WTC11 (cell line): ENCODE measurements at regions not wholly inside any gene's neighbourhood (a gene's known extent, or its start where the extent isn't known, plus 50 kb on each side); places are given as distances from the start of the nearest gene placed in this dataset.
"Not testable (repeated sequence)": the region's sequence is repeated elsewhere in the genome, so short reads cannot be mapped to it uniquely, and the experiment has no call there.

Experiments
- ATAC-seq: fragments of 200-7000 bp; cut with Tn5 transposase; 2 replicates; pipeline ENCODE4 v1.10.0; 2021; ENCODE audit warnings: mild to moderate bottlenecking, moderate library complexity
- CTCF ChIA-PET: fragments of 300-600 bp; sonication (Branson Sonifier 250); formaldehyde crosslinking; loops from one replicate; lab custom pipeline; 2021; ENCODE audit warnings: antibody characterized with exemption; lab: Charles Lee
- POLR2A ChIA-PET: fragments of 350-600 bp; sonication (Branson Sonifier 250); formaldehyde crosslinking; loops from one replicate; lab custom pipeline; 2021; ENCODE audit warnings: antibody characterized with exemption; lab: Charles Lee
- DNase-seq: peaks from one replicate; pipeline ENCODE4 v3.0.0; 2021; ENCODE audit warnings: low spot score
- H3K27ac Mint-ChIP-seq: 2 replicates; pipeline ENCODE4 v1.8.0; 2021; ENCODE audit warnings: mixed read lengths
- H3K27me3 Mint-ChIP-seq: 2 replicates; pipeline ENCODE4 v1.8.0; 2021; ENCODE audit warnings: low read depth, mild to moderate bottlenecking, moderate library complexity, mixed read lengths
- H3K36me3 Mint-ChIP-seq: 2 replicates; pipeline ENCODE4 v1.8.0; 2021; ENCODE audit warnings: mixed read lengths
- H3K4me1 Mint-ChIP-seq: 2 replicates; pipeline ENCODE4 v1.8.0; 2022; ENCODE audit warnings: mixed read lengths
- H3K4me3 Mint-ChIP-seq: 2 replicates; pipeline ENCODE4 v1.8.0; 2021; ENCODE audit warnings: mild to moderate bottlenecking, moderate library complexity, mixed read lengths
- H3K9me3 Mint-ChIP-seq: 2 replicates; pipeline ENCODE4 v1.8.0; 2021; ENCODE audit warnings: mixed read lengths
- ATF6 ChIP-seq: sonication (generic); formaldehyde crosslinking; IDR thresholded peaks from 2 replicates; pipeline ENCODE4 v1.8.1; 2023; ENCODE audit warnings: mild to moderate bottlenecking, missing genetic modification reagents
- CREB1 ChIP-seq: sonication (generic); formaldehyde crosslinking; IDR thresholded peaks from 2 replicates; pipeline ENCODE4 v1.8.0; 2023; ENCODE audit warnings: mild to moderate bottlenecking, missing genetic modification reagents
- E2F5 ChIP-seq: sonication (generic); formaldehyde crosslinking; IDR thresholded peaks from 2 replicates; pipeline ENCODE4 v1.8.1; 2022; ENCODE audit warnings: mild to moderate bottlenecking, moderate library complexity, missing genetic modification reagents
- FOXP1 ChIP-seq: sonication (generic); formaldehyde crosslinking; IDR thresholded peaks from 2 replicates; pipeline ENCODE4 v1.8.0; 2022; ENCODE audit warnings: missing genetic modification reagents, mild to moderate bottlenecking, moderate library complexity, borderline replicate concordance
- GTF2I ChIP-seq: fragments of 250-450 bp; sonication (Bioruptor Pico); conservative IDR thresholded peaks from 2 replicates; pipeline ENCODE4 v1.4.0; 2021; ENCODE audit warnings: mild to moderate bottlenecking
- JAZF1 ChIP-seq: fragments of 250-450 bp; sonication (Bioruptor Pico); IDR thresholded peaks from 2 replicates; pipeline ENCODE4 v1.9.0; 2021; ENCODE audit warnings: moderate library complexity, mild to moderate bottlenecking, inconsistent platforms
- MYBL2 ChIP-seq: sonication (generic); formaldehyde crosslinking; IDR thresholded peaks from 2 replicates; pipeline ENCODE4 v1.8.1; 2023; ENCODE audit warnings: mild to moderate bottlenecking, moderate library complexity, missing genetic modification reagents
- NR1H2 ChIP-seq: sonication (generic); formaldehyde crosslinking; IDR thresholded peaks from 2 replicates; pipeline ENCODE4 v1.9.0; 2021; ENCODE audit warnings: mild to moderate bottlenecking, moderate library complexity, missing genetic modification reagents
- NR2C2 ChIP-seq: sonication (generic); formaldehyde crosslinking; IDR thresholded peaks from 2 replicates; pipeline ENCODE4 v1.8.0; 2022; ENCODE audit warnings: mild to moderate bottlenecking, missing genetic modification reagents
- RORB ChIP-seq: fragments of 250-450 bp; sonication (Bioruptor Pico); IDR thresholded peaks from 2 replicates; pipeline ENCODE4 v1.9.0; 2021; ENCODE audit warnings: mild to moderate bottlenecking
- TEAD1 ChIP-seq: sonication (generic); formaldehyde crosslinking; IDR thresholded peaks from 2 replicates; pipeline ENCODE4 v1.8.0; 2022; ENCODE audit warnings: mild to moderate bottlenecking, missing genetic modification reagents
- ZBTB21 ChIP-seq: sonication (generic); formaldehyde crosslinking; IDR thresholded peaks from 2 replicates; pipeline ENCODE4 v1.8.1; 2023; ENCODE audit warnings: mild to moderate bottlenecking, missing genetic modification reagents, borderline replicate concordance
- ZNF138 ChIP-seq: sonication (generic); formaldehyde crosslinking; conservative IDR thresholded peaks from 2 replicates; pipeline ENCODE4 v1.8.1; 2022; ENCODE audit warnings: mild to moderate bottlenecking, moderate library complexity, missing genetic modification reagents
- ZNF281 ChIP-seq: sonication (generic); formaldehyde crosslinking; IDR thresholded peaks from 2 replicates; pipeline ENCODE4 v1.8.0; 2023; ENCODE audit warnings: mild to moderate bottlenecking, missing genetic modification reagents
- ZNF317 ChIP-seq: sonication (generic); formaldehyde crosslinking; IDR thresholded peaks from 2 replicates; pipeline ENCODE4 v1.8.1; 2023; ENCODE audit warnings: low read depth, mild to moderate bottlenecking, moderate library complexity, missing genetic modification reagents, borderline replicate concordance
- ZNF416 ChIP-seq: fragments of 250-450 bp; sonication (Bioruptor Pico); IDR thresholded peaks from 2 replicates; pipeline ENCODE4 v1.9.0; 2021; ENCODE audit warnings: mild to moderate bottlenecking, inconsistent platforms
- TF ChIP-seq, protein P1 (sequence below): fragments of 250-450 bp; sonication (Bioruptor Pico); IDR thresholded peaks from 2 replicates; pipeline ENCODE4 v1.8.0; 2021; ENCODE audit warnings: mild to moderate bottlenecking
- TF ChIP-seq, protein P2 (sequence below): sonication (generic); formaldehyde crosslinking; IDR thresholded peaks from 2 replicates; pipeline ENCODE4 v1.8.1; 2022; ENCODE audit warnings: missing genetic modification reagents, borderline replicate concordance

- CTCF ChIA-PET, POLR2A ChIA-PET, H3K4me3 Mint-ChIP-seq, H3K27me3 Mint-ChIP-seq, ATAC-seq, H3K9me3 Mint-ChIP-seq, H3K36me3 Mint-ChIP-seq, H3K4me1 Mint-ChIP-seq, DNase-seq, H3K27ac Mint-ChIP-seq: not testable (repeated sequence)
Measured at GRCh38 chr22:25398591-25399062, 165.8 kb upstream of the GRK3 start.

DNA sequence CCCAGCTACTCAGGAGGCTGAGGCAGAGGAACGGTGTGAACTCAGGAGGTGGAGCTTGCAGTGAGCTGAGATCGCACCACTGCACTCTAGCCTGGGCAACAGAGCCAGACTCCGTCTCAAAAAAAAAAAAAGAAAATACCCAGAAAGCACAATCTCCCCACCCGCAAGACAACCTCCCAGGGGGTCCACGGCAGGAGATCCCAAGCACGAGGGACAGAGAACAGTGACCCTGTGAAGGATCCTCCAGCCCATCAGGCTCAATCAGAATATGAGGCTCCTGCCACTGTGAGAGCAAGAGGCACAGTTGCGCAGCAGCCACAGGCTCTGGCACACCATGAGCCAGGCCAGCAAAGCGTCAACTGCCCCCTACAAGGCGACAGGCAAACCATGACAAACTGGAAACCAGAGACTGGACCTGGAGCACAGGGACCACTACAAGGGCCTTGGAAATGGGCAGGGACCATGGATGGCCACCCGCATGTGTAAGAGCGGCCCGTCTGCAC, 164.8 kb upstream of the GRK3 start:
- peaks cover 11% of the 10 kb centered on the region for H3K4me1 Mint-ChIP-seq
- H3K4me3 Mint-ChIP-seq, result no peak overlapping the region
- ATAC-seq (no peak), DNase-seq (no peak)
- H3K27me3 Mint-ChIP-seq, result no peaks in the 10 kb centered on the region
- H3K9me3 Mint-ChIP-seq, result no peaks in the 10 kb centered on the region
- H3K27ac Mint-ChIP-seq, result no peak overlapping the region
- ChIA-PET POLR2A (no interaction called here), CTCF (no interaction called here)
- H3K36me3 Mint-ChIP-seq, result no peaks in the 10 kb centered on the region
- TF ChIP-seq FOXP1 (no peak), NR1H2 (CRISPR knock-in tag) (no peak), ZNF138 (CRISPR knock-in tag) (no peak), ATF6 (no peak), ZNF281 (CRISPR knock-in tag) (no peak), CREB1 (no peak), MYBL2 (no peak), TEAD1 (CRISPR knock-in tag) (no peak), E2F5 (CRISPR knock-in tag) (no peak), JAZF1 (CRISPR knock-in tag) (no peak), NR2C2 (CRISPR knock-in tag) (no peak), ZBTB21 (CRISPR knock-in tag) (no peak), RORB (CRISPR knock-in tag) (no peak), ZNF317 (CRISPR knock-in tag) (no peak), GTF2I (CRISPR knock-in tag) (no peak), ZNF416 (CRISPR knock-in tag) (no peak)
- TF ChIP-seq, protein P1, sequence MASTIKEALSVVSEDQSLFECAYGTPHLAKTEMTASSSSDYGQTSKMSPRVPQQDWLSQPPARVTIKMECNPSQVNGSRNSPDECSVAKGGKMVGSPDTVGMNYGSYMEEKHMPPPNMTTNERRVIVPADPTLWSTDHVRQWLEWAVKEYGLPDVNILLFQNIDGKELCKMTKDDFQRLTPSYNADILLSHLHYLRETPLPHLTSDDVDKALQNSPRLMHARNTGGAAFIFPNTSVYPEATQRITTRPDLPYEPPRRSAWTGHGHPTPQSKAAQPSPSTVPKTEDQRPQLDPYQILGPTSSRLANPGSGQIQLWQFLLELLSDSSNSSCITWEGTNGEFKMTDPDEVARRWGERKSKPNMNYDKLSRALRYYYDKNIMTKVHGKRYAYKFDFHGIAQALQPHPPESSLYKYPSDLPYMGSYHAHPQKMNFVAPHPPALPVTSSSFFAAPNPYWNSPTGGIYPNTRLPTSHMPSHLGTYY (CRISPR knock-in tag), result no peak
- TF ChIP-seq, protein P2, sequence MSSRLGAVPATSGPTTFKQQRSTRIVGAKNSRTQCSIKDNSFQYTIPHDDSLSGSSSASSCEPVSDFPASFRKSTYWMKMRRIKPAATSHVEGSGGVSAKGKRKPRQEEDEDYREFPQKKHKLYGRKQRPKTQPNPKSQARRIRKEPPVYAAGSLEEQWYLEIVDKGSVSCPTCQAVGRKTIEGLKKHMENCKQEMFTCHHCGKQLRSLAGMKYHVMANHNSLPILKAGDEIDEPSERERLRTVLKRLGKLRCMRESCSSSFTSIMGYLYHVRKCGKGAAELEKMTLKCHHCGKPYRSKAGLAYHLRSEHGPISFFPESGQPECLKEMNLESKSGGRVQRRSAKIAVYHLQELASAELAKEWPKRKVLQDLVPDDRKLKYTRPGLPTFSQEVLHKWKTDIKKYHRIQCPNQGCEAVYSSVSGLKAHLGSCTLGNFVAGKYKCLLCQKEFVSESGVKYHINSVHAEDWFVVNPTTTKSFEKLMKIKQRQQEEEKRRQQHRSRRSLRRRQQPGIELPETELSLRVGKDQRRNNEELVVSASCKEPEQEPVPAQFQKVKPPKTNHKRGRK (CRISPR knock-in tag), result no peak
